ENCODE measurements at regions not wholly inside any gene's neighbourhood (a gene's known extent, or its start where the extent isn't known, plus 50 kb on each side); places are given as distances from the start of the nearest gene placed in this dataset.

DNA sequence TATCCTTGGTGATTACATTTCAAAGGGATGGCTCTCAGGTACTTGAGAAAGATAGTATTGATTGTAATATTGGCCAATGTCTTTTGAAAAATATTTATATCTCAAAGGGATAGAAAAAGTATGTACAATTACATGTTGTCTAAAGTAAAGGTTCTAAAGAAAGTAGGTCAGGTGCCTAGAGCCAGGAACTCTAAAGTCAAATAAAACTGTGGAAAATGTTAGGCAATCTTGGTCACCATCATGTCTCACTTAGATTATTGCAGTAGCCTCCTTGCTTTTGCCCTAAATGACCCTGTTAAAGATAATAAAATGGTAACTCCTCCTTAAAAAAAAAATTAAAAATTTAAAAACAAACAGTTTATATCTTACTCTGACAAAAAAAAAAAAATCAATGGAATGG is 198.5 kb upstream of the ARPP21 start:
- FAIRE-seq = no peak

DNA sequence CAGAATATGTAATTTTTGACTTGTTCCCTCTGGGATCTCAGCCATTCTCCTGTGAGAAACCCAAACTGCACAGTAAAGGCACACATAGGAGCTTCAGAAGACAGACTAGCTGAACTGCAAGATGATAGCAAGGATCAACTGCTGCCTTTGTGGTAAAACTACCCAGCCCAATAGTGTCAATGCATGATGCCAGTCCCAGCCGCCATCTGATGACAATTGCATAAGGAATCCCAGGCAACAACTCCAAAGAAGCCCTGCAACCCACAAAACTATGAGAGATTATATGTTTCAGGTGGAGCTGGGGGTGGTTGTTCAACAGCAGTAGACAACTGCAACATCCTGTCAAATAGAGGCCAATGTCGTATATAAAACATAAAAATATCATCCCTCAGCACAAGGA is 192.4 kb upstream of the ARPP21 start:
- Histone ChIP-seq H4K20me1 (ENCODE audit: control insufficient read depth, extremely low read depth, insufficient read depth, low read length) (no peaks in the 10 kb centered on the region), H3K27me3 (ENCODE audit: control insufficient read depth, extremely low read depth, insufficient read depth, low read length) (no peaks in the 10 kb centered on the region), H3K79me2 (ENCODE audit: control insufficient read depth, insufficient read depth, low read length) (no peaks in the 10 kb centered on the region), H3K36me3 (ENCODE audit: control insufficient read depth in 2 of 2, extremely low read depth in 1 of 2, insufficient read depth in 2 of 2, low read length in 2 of 2) (no peaks in the 10 kb centered on the region), H3K4me1 (ENCODE audit: control insufficient read depth, extremely low read depth, insufficient read depth, low read length) (no peaks in the 10 kb centered on the region), H2AFZ (ENCODE audit: control insufficient read depth, low read length) (no peak overlapping the region), H3K9me1 (ENCODE audit: control insufficient read depth, extremely low read depth, insufficient read depth, low read length) (no peaks in the 10 kb centered on the region), H3K4me3 (ENCODE audit: control insufficient read depth in 2 of 3, extremely low read depth in 1 of 3, insufficient read depth in 2 of 3, low read depth in 1 of 3, low read length in 3 of 3) (no peak overlapping the region), H3K9ac (ENCODE audit: control insufficient read depth, extremely low read depth, insufficient read depth, low read length) (no peak overlapping the region), H3K4me2 (ENCODE audit: control insufficient read depth, extremely low read depth, insufficient read depth, low read depth, low read length) (no peak overlapping the region), H3K9me3 (ENCODE audit: control insufficient read depth, low read depth, low read length) (no peaks in the 10 kb centered on the region), H3K27ac (ENCODE audit: control insufficient read depth, insufficient read depth, low read length) (no peak overlapping the region)
- FAIRE-seq (no peak), DNase-seq (ENCODE audit: low read depth, low spot score) (no peak)
- TF ChIP-seq EZH2 (IDR thresholded peaks at IDR 0.05; ENCODE audit: low read length) = no peak
- TF ChIP-seq, protein P1, sequence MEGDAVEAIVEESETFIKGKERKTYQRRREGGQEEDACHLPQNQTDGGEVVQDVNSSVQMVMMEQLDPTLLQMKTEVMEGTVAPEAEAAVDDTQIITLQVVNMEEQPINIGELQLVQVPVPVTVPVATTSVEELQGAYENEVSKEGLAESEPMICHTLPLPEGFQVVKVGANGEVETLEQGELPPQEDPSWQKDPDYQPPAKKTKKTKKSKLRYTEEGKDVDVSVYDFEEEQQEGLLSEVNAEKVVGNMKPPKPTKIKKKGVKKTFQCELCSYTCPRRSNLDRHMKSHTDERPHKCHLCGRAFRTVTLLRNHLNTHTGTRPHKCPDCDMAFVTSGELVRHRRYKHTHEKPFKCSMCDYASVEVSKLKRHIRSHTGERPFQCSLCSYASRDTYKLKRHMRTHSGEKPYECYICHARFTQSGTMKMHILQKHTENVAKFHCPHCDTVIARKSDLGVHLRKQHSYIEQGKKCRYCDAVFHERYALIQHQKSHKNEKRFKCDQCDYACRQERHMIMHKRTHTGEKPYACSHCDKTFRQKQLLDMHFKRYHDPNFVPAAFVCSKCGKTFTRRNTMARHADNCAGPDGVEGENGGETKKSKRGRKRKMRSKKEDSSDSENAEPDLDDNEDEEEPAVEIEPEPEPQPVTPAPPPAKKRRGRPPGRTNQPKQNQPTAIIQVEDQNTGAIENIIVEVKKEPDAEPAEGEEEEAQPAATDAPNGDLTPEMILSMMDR (optimal IDR thresholded peaks at IDR 0.05 in 1 of 3, IDR thresholded peaks at IDR 0.05 in 1 of 3, conservative IDR thresholded peaks at IDR 0.05 in 1 of 3; ENCODE audit: extremely low read depth in 1 of 3, insufficient read depth in 2 of 3, low read length in 3 of 3) = no peak
- dilution Hi-C loops (cut with MboI; ENCODE audit: extremely low pct_ligation_motif_present, low sequenced_read_pairs) = no loop called here

More for the DNA sequence above, 198.5 kb upstream of the ARPP21 start:
- dilution Hi-C loops (cut with MboI; ENCODE audit: extremely low pct_ligation_motif_present, low sequenced_read_pairs) = no loop called here
- Histone ChIP-seq H3K4me3 (ENCODE audit: control insufficient read depth in 2 of 3, extremely low read depth in 1 of 3, insufficient read depth in 2 of 3, low read depth in 1 of 3, low read length in 3 of 3) (no peak overlapping the region), H3K4me1 (ENCODE audit: control insufficient read depth, extremely low read depth, insufficient read depth, low read length) (no peaks in the 10 kb centered on the region), H2AFZ (ENCODE audit: control insufficient read depth, low read length) (no peak overlapping the region), H4K20me1 (ENCODE audit: control insufficient read depth, extremely low read depth, insufficient read depth, low read length) (no peaks in the 10 kb centered on the region), H3K4me2 (ENCODE audit: control insufficient read depth, extremely low read depth, insufficient read depth, low read depth, low read length) (no peak overlapping the region), H3K79me2 (ENCODE audit: control insufficient read depth, insufficient read depth, low read length) (no peaks in the 10 kb centered on the region), H3K9ac (ENCODE audit: control insufficient read depth, extremely low read depth, insufficient read depth, low read length) (no peak overlapping the region), H3K27me3 (ENCODE audit: control insufficient read depth, extremely low read depth, insufficient read depth, low read length) (no peaks in the 10 kb centered on the region), H3K9me3 (ENCODE audit: control insufficient read depth, low read depth, low read length) (no peaks in the 10 kb centered on the region), H3K36me3 (ENCODE audit: control insufficient read depth in 2 of 2, extremely low read depth in 1 of 2, insufficient read depth in 2 of 2, low read length in 2 of 2) (no peaks in the 10 kb centered on the region), H3K9me1 (ENCODE audit: control insufficient read depth, extremely low read depth, insufficient read depth, low read length) (no peaks in the 10 kb centered on the region), H3K27ac (ENCODE audit: control insufficient read depth, insufficient read depth, low read length) (no peak overlapping the region)
- no peak for DNase-seq (ENCODE audit: low read depth, low spot score)
- TF ChIP-seq, protein P1 (optimal IDR thresholded peaks at IDR 0.05 in 1 of 3, IDR thresholded peaks at IDR 0.05 in 1 of 3, conservative IDR thresholded peaks at IDR 0.05 in 1 of 3; ENCODE audit: extremely low read depth in 1 of 3, insufficient read depth in 2 of 3, low read length in 3 of 3) = no peak
- TF ChIP-seq EZH2 (IDR thresholded peaks at IDR 0.05; ENCODE audit: low read length) = no peak

Measured in keratinocyte (primary cell).